ENCODE measurements at regions not wholly inside any gene's neighbourhood (a gene's known extent, or its start where the extent isn't known, plus 50 kb on each side); places are given as distances from the start of the nearest gene placed in this dataset.

- no peak for DNase-seq (ENCODE audit: low read depth, low spot score)
- ChIA-PET POLR2A (no interaction called here), CTCF (no interaction called here)
Measured at GRCh38 chr12:76216585-76217472, 131.4 kb downstream of the BBS10 start.

DNA sequence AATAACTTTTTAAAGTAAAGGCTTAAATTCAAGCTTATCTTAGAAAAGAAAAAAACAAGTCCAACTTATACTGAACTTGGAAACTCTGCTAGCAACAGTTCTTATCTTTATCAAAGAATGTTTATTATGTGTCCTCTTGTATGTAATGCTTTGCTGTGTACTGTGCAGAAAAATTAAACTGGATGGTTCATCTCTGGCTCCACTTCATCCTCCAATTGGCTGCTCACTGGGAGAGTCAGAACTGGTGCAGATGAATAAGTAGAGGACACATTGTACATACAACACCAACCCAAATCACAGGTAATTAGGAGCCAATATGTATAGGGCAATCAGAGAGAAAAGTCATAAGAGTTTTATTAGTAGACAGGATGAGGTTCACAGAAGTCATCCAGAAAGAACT lies 123.6 kb upstream of the NAP1L1 start:
- POLR2A ChIA-PET = no interaction called here
- CTCF ChIA-PET = interaction anchor here (1.5 kb wide), 1 partner anchor 139 kb away, joined by 4 read pairs; no protein-coding TSS in a partner anchor
- DNase-seq (ENCODE audit: low read depth, low spot score) = no peak

More at GRCh38 chr12:76216585-76217472, 131.4 kb downstream of the BBS10 start:
- H3K27ac ChIP-seq (ENCODE audit: low read depth, low read length) = no peak overlapping the region
- no peaks in the 10 kb centered on the region for H3K9me3 ChIP-seq (ENCODE audit: control insufficient read depth, insufficient read depth, low read length)
- TF ChIP-seq CTCF (IDR thresholded peaks at IDR 0.05; ENCODE audit: low read depth, low read length) = no peak
- H3K4me3 ChIP-seq (ENCODE audit: low read depth, low read length) = no peak overlapping the region
- H3K27me3 ChIP-seq (ENCODE audit: control insufficient read depth, insufficient read depth, low read length) = no peaks in the 10 kb centered on the region

DNA sequence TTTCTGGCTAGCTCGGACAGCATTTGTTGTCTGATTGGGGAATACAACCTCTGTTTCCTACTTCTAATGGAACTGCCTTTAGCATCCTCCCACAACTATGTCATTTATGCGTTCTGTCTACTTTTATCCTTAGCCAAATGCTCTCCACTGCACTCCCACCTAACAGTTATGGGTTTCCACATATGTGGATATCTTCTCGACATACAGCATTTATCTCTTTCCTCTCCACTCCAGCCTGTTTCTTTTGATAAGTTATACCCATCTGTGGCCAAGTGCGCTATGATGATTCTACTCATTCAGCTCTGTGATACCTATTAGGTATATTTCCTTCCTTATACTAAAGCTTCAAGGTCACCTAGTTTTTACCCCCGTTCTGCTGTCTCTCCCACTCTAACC lies 122.2 kb upstream of the NAP1L1 start:
- no peak for TF ChIP-seq CTCF (IDR thresholded peaks at IDR 0.05; ENCODE audit: low read depth, low read length)
- ChIA-PET CTCF (no interaction called here), POLR2A (no interaction called here)
- DNase-seq (ENCODE audit: low read depth, low spot score) = no peak
- H3K4me3 ChIP-seq (ENCODE audit: low read depth, low read length) = no peak overlapping the region
- H3K27me3 ChIP-seq (ENCODE audit: control insufficient read depth, insufficient read depth, low read length) = no peaks in the 10 kb centered on the region
- H3K9me3 ChIP-seq (ENCODE audit: control insufficient read depth, insufficient read depth, low read length) = peaks cover 9% of the 10 kb centered on the region; the same call in 1 of the 2 replicates
- no peak overlapping the region for H3K27ac ChIP-seq (ENCODE audit: low read depth, low read length)

More for the DNA sequence above, 123.6 kb upstream of the NAP1L1 start:
- H3K4me3 ChIP-seq (ENCODE audit: low read depth, low read length) = no peak overlapping the region
- H3K9me3 ChIP-seq (ENCODE audit: control insufficient read depth, insufficient read depth, low read length) = peaks cover 1% of the 10 kb centered on the region; the same call in 1 of the 2 replicates
- H3K27ac ChIP-seq (ENCODE audit: low read depth, low read length) = no peak overlapping the region
- H3K27me3 ChIP-seq (ENCODE audit: control insufficient read depth, insufficient read depth, low read length) = no peaks in the 10 kb centered on the region
- no peak for TF ChIP-seq CTCF (IDR thresholded peaks at IDR 0.05; ENCODE audit: low read depth, low read length)

DNA sequence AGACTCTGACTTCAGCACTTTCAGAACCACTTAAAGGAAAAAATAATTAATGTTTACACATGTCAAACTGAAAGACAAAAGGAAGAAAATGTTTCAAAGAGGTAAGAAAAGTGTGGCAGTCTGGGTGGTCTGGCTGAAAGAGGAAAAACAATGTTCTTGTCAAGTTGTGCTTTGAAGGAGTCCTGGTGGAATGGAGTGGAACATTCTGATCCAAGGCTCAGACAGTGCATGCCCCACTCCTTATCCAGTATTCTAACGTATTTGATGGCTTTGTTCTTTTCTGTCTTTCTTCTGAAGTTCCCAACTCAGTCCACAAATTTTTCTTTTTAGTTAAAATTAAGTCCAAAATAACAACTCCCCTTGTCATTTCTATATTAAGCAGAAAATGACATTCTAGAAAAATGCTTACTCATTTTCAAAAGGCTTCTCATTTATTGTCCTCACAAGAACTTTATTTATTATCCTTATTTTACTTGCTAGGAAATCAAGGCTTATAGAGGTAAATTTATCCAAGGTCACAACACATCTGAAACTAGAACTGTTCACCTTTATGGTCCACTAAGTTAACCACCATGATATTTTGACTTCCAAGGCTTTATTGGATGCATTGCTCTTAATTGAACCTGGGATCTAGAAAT lies 121.7 kb upstream of the NAP1L1 start:
- TF ChIP-seq CTCF (IDR thresholded peaks at IDR 0.05; ENCODE audit: low read depth, low read length) = no peak
- ChIA-PET CTCF (no interaction called here), POLR2A (no interaction called here)
- H3K4me3 ChIP-seq (ENCODE audit: low read depth, low read length) = no peak overlapping the region
- H3K27ac ChIP-seq (ENCODE audit: low read depth, low read length) = no peak overlapping the region
- no peaks in the 10 kb centered on the region for H3K27me3 ChIP-seq (ENCODE audit: control insufficient read depth, insufficient read depth, low read length)
- no peak for DNase-seq (ENCODE audit: low read depth, low spot score)
- H3K9me3 ChIP-seq (ENCODE audit: control insufficient read depth, insufficient read depth, low read length) = peaks cover 11% of the 10 kb centered on the region; the same call in 1 of the 2 replicates

- POLR2A ChIA-PET = no interaction called here
- no peak for TF ChIP-seq CTCF (IDR thresholded peaks at IDR 0.05; ENCODE audit: low read depth, low read length)
Measured at GRCh38 chr12:76202621-76203020, 118.1 kb upstream of the NAP1L1 start.

More at GRCh38 chr12:76202621-76203020, 118.1 kb upstream of the NAP1L1 start:
- Histone ChIP-seq H3K4me3 (ENCODE audit: low read depth, low read length) (no peak overlapping the region), H3K27ac (ENCODE audit: low read depth, low read length) (no peak overlapping the region), H3K27me3 (ENCODE audit: control insufficient read depth, insufficient read depth, low read length) (no peaks in the 10 kb centered on the region), H3K9me3 (ENCODE audit: control insufficient read depth, insufficient read depth, low read length) (peaks cover 21% of the 10 kb centered on the region; the same call in 1 of the 2 replicates)
- CTCF ChIA-PET = no interaction called here
- DNase-seq (ENCODE audit: low read depth, low spot score) = no peak

Data from AG04450 (cell line).